Endothelial cell of umbilical vein (primary cell): ENCODE measurements at regions not wholly inside any gene's neighbourhood (a gene's known extent, or its start where the extent isn't known, plus 50 kb on each side); places are given as distances from the start of the nearest gene placed in this dataset.

Experiments
- EZH2 ChIP-seq: IDR thresholded peaks from 2 replicates; pipeline ENCODE4 v1.6.1; 2012; ENCODE audit warnings: borderline replicate concordance, low read depth, mild to moderate bottlenecking, moderate library complexity, low read length, inconsistent platforms; ENCODE audit not compliant: severe bottlenecking
- MYC ChIP-seq: IDR thresholded peaks from one replicate; pipeline ENCODE4 v1.6.1; 2011; ENCODE audit warnings: mild to moderate bottlenecking, low read depth, low read length
- POLR2A ChIP-seq: IDR thresholded peaks from 2 replicates; pipeline ENCODE4 v1.6.1; 2012; ENCODE audit warnings: low read depth, mild to moderate bottlenecking, control low read depth, low read length
- POLR2AphosphoS5 ChIP-seq: IDR thresholded peaks from 2 replicates; pipeline ENCODE4 v1.6.1; 2012; ENCODE audit warnings: low read depth, mild to moderate bottlenecking, control low read depth, low read length, moderate library complexity; ENCODE audit not compliant: insufficient read depth
- TF ChIP-seq, protein P1 (sequence below), 2 donors: IDR thresholded peaks; 1 replicate in 1 of 2; 2 replicates in 1 of 2; pipeline ENCODE4 v1.5.1; 2011; ENCODE audit warnings: low read length in 2 of 2, mild to moderate bottlenecking in 2 of 2, moderate library complexity in 2 of 2, control low read depth in 1 of 2, inconsistent platforms in 1 of 2, low read depth in 1 of 2; ENCODE audit not compliant: insufficient read depth in 1 of 2; ENCODE audit errors: extremely low read depth in 1 of 2
- TF ChIP-seq, protein P2 (sequence below): IDR thresholded peaks from 2 replicates; pipeline ENCODE4 v1.6.1; 2011; ENCODE audit not compliant: insufficient read depth, insufficient read length

DNA sequence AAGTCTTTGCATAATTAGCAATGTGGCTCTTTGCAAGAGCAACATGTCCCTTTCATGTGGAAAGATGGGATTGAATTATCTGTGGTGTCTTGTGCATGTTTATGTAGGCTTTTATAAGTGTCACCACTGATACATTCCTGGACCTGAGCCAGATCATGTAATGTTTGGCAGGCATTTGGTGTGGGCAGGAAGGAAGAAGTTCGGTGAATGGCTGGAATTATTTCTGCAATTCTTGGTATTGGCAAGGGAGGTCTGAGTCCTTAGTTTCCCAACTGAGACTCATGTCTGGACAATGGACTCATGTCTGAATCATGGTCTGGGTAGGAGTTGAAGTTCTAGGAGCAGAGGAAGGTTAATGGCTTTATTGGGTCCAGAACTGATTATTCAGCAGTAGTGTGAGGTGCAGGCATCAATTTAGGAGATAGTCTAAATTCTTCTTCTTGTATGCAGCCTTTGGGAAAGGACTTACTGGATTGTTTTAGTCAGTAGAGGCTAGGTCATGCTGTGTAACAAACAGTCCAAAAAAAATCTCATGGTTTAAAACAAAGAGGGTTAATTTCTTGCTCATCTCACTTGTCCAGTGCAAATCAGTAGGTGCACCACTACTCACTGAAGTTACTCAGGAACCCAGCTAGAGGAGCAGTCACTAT lies 186.5 kb upstream of the LHX5 start:
- TF ChIP-seq POLR2AphosphoS5 (no peak), EZH2 (no peak), POLR2A (no peak), MYC (no peak)
- TF ChIP-seq, protein P1, sequence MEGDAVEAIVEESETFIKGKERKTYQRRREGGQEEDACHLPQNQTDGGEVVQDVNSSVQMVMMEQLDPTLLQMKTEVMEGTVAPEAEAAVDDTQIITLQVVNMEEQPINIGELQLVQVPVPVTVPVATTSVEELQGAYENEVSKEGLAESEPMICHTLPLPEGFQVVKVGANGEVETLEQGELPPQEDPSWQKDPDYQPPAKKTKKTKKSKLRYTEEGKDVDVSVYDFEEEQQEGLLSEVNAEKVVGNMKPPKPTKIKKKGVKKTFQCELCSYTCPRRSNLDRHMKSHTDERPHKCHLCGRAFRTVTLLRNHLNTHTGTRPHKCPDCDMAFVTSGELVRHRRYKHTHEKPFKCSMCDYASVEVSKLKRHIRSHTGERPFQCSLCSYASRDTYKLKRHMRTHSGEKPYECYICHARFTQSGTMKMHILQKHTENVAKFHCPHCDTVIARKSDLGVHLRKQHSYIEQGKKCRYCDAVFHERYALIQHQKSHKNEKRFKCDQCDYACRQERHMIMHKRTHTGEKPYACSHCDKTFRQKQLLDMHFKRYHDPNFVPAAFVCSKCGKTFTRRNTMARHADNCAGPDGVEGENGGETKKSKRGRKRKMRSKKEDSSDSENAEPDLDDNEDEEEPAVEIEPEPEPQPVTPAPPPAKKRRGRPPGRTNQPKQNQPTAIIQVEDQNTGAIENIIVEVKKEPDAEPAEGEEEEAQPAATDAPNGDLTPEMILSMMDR (IDR thresholded peaks at IDR 0.05; ENCODE audit: extremely low read depth in 1 of 2, insufficient read depth in 1 of 2, low read depth in 1 of 2, low read length in 2 of 2), result no peak
- TF ChIP-seq, protein P2, sequence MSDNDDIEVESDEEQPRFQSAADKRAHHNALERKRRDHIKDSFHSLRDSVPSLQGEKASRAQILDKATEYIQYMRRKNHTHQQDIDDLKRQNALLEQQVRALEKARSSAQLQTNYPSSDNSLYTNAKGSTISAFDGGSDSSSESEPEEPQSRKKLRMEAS, result no peak
